Osteoblast (primary cell): ENCODE measurements at regions not wholly inside any gene's neighbourhood (a gene's known extent, or its start where the extent isn't known, plus 50 kb on each side); places are given as distances from the start of the nearest gene placed in this dataset.
A peak's percentile ranks its signal among the peaks of the same experiment; 100 is the strongest.

ENCODE experiments used
- DNase-seq: peaks from one replicate; pipeline ENCODE4 v3.0.0; 2011; ENCODE audit warnings: low spot score, mixed read lengths; ENCODE audit not compliant: insufficient read length; ENCODE audit errors: missing footprints
- H2AFZ ChIP-seq: 2 replicates; pipeline ENCODE4 v1.6.0; 2011; ENCODE audit warnings: mild to moderate bottlenecking, low read length
- H3K27ac ChIP-seq: 2 replicates; pipeline ENCODE4 v1.5.1; 2011; ENCODE audit warnings: mild to moderate bottlenecking, low read depth, low read length, moderate library complexity
- H3K27me3 ChIP-seq: 2 replicates; pipeline ENCODE4 v1.6.0; 2012; ENCODE audit warnings: mild to moderate bottlenecking, control low read depth, inconsistent platforms, low read length, moderate library complexity; ENCODE audit not compliant: insufficient read depth
- H3K36me3 ChIP-seq: 2 replicates; pipeline ENCODE4 v1.5.1; 2011; ENCODE audit warnings: mild to moderate bottlenecking, low read length, control low read depth, moderate library complexity; ENCODE audit not compliant: insufficient read depth
- H3K4me1 ChIP-seq: 2 replicates; pipeline ENCODE4 v1.5.1; 2011; ENCODE audit warnings: mild to moderate bottlenecking, low read length, control low read depth, moderate library complexity; ENCODE audit not compliant: insufficient read depth
- H3K4me2 ChIP-seq: 2 replicates; pipeline ENCODE4 v1.6.0; 2011; ENCODE audit warnings: mild to moderate bottlenecking, low read length; ENCODE audit not compliant: insufficient read depth
- H3K4me3 ChIP-seq: fragments of 200-600 bp; sonication (generic); 3 replicates; pipeline ENCODE4 v1.5.1; 2012; ENCODE audit warnings: mild to moderate bottlenecking, low read length, inconsistent platforms; ENCODE audit not compliant: insufficient read depth
- H3K79me2 ChIP-seq: 2 replicates; pipeline ENCODE4 v1.6.0; 2012; ENCODE audit warnings: mild to moderate bottlenecking, low read length, control low read depth, inconsistent platforms; ENCODE audit not compliant: insufficient read depth
- H3K9me3 ChIP-seq: 2 replicates; pipeline ENCODE4 v1.5.1; 2011; ENCODE audit warnings: low read depth, low read length, control low read depth
- H4K20me1 ChIP-seq: 2 replicates; pipeline ENCODE4 v1.6.0; 2012; ENCODE audit warnings: mild to moderate bottlenecking, low read length, control low read depth; ENCODE audit not compliant: insufficient read depth
- TF ChIP-seq, protein P1 (sequence below): IDR thresholded peaks from 2 replicates; pipeline ENCODE4 v1.5.1; 2011; ENCODE audit warnings: mild to moderate bottlenecking, low read depth, low read length, moderate library complexity; ENCODE audit errors: extremely low read depth

DNA sequence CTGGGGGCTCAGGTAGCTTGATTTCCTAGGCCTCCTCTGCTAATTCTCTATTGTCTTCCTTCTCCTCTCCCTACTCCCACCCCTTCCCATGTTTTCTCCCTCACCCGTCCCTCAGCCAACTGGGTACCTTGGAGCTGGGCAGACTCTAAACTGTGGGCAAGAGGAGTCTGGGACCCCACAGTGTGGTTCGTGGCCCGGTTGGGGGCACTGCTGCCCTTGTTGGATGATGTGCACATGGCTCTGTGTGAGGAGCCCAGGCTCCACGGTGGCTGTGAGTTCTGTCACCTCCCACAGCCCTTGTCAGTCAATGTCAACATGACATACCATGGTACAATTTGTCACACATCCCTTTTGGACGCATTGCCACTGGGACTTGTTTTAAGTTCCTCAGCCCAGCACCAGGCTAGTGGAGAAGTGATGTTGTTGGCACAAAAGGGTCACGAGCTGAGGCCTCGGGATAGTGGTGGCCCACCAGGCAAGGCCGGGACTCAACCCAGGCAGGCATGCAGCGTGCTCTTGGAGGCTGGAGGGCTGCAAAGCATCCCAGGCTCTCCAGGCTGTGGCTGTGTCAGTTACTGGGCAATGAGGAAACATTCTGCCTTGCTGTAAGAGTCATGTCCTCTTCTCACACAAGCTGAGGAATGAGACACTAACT is 142.3 kb downstream of the TLE3 start:
- peaks cover 5% of the 10 kb centered on the region for H3K27me3 ChIP-seq
- no peak overlapping the region for H2AFZ ChIP-seq
- H4K20me1 ChIP-seq: no peaks in the 10 kb centered on the region
- H3K9me3 ChIP-seq: no peaks in the 10 kb centered on the region
- H3K4me2 ChIP-seq: no peak overlapping the region
- no peaks in the 10 kb centered on the region for H3K36me3 ChIP-seq
- H3K4me3 ChIP-seq: no peak overlapping the region
- DNase-seq: no peak
- TF ChIP-seq, protein P1, sequence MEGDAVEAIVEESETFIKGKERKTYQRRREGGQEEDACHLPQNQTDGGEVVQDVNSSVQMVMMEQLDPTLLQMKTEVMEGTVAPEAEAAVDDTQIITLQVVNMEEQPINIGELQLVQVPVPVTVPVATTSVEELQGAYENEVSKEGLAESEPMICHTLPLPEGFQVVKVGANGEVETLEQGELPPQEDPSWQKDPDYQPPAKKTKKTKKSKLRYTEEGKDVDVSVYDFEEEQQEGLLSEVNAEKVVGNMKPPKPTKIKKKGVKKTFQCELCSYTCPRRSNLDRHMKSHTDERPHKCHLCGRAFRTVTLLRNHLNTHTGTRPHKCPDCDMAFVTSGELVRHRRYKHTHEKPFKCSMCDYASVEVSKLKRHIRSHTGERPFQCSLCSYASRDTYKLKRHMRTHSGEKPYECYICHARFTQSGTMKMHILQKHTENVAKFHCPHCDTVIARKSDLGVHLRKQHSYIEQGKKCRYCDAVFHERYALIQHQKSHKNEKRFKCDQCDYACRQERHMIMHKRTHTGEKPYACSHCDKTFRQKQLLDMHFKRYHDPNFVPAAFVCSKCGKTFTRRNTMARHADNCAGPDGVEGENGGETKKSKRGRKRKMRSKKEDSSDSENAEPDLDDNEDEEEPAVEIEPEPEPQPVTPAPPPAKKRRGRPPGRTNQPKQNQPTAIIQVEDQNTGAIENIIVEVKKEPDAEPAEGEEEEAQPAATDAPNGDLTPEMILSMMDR: no peak
- no peaks in the 10 kb centered on the region for H3K79me2 ChIP-seq
- H3K27ac ChIP-seq: no peak overlapping the region
- H3K4me1 ChIP-seq: no peaks in the 10 kb centered on the region

DNA sequence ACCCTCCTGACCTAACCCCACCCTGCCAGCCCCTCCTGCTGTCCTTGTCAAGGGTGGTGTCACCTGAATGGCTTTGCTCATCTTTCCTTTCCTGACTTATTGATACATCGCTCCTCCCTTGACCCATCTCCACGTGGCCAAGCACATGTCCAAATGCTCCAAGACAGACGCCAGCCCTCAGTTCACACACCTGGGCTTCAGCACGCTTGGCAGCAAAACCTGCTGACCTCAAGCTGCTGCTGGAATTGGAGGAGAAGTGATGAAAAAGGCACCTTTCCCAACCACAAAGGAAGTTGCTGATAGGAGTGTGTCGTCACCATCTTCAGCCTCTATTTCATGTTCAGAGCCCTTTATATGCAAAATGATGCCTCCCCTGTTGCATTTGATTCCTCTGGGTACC is 141.3 kb downstream of the TLE3 start:
- Histone ChIP-seq H3K9me3 (no peaks in the 10 kb centered on the region), H2AFZ (no peak overlapping the region), H3K4me2 (no peak overlapping the region), H3K4me3 (no peak overlapping the region), H3K4me1 (no peaks in the 10 kb centered on the region), H3K36me3 (no peaks in the 10 kb centered on the region), H3K27ac (no peak overlapping the region), H4K20me1 (no peaks in the 10 kb centered on the region), H3K27me3 (peaks cover 4% of the 10 kb centered on the region), H3K79me2 (no peaks in the 10 kb centered on the region)
- TF ChIP-seq, protein P1: no peak
- no peak for DNase-seq

DNA sequence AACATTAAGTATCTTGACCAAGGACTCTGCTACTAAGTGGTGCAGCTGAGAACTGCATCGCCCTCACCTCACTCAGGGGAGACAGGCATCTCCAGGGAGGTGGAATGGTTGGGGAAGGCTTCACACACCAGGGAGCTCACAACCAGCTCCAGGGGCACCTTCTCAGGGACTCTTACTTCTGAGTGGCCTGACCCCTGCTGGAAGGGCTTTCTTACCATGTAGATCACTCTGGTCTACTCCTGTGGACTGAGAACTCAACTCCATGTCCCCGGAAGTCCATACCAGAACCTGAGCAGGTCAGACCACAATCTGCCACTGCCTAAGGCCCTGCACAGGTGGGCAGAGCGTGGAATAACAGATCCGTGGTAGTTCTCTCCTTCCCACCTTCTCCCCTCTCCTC is 140.5 kb downstream of the TLE3 start:
- DNase-seq: no peak
- Histone ChIP-seq H3K27me3 (no peaks in the 10 kb centered on the region), H3K36me3 (no peaks in the 10 kb centered on the region), H3K4me1 (no peaks in the 10 kb centered on the region), H3K4me3 (no peak overlapping the region), H3K27ac (no peak overlapping the region), H3K9me3 (no peaks in the 10 kb centered on the region), H3K4me2 (no peak overlapping the region), H4K20me1 (no peaks in the 10 kb centered on the region), H3K79me2 (no peaks in the 10 kb centered on the region), H2AFZ (no peak overlapping the region)
- TF ChIP-seq, protein P1: peak; percentile 8

DNA sequence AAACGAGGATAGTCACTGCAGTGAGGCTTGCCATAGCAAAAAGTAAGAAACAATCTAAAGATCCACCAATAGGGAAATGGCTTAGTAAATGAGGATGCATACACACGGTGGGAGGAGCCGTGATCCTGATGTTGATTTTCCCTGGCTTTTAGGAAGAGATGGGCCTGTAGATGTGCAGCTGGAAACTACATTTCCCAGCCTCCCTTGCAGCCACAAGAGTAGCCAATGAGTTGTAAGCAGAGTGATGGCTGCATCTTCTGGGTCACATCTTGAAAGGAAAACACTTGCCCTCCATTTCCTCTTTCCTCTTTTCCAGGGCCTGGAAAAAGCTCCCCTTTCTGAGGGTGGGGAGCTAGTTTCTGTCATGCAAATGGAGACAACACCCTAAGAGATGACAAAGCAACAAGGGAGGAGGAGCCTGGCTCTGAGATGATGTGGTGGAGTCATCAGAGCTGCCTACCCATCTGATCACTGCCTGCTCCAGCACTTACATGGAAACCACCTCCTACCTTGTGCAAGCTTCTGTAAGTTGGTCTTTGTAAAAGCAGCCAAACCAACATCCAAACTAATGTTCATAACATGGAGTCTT is 139.1 kb downstream of the TLE3 start:
- Histone ChIP-seq H3K4me1 (no peaks in the 10 kb centered on the region), H3K4me3 (no peak overlapping the region), H4K20me1 (no peaks in the 10 kb centered on the region), H3K27ac (no peak overlapping the region), H3K36me3 (no peaks in the 10 kb centered on the region), H3K27me3 (no peaks in the 10 kb centered on the region), H3K79me2 (no peaks in the 10 kb centered on the region), H2AFZ (no peak overlapping the region), H3K4me2 (no peak overlapping the region), H3K9me3 (no peaks in the 10 kb centered on the region)
- no peak for DNase-seq
- TF ChIP-seq, protein P1: no peak
